PC-9 (cell line): ENCODE measurements at regions not wholly inside any gene's neighbourhood (a gene's known extent, or its start where the extent isn't known, plus 50 kb on each side); places are given as distances from the start of the nearest gene placed in this dataset.

Source experiments
- EZH2 ChIP-seq: fragments of 200-600 bp; sonication (generic); IDR thresholded peaks from 2 replicates; pipeline ENCODE4 v1.8.0; 2017; ENCODE audit warnings: antibody characterized with exemption, low read depth
- TF ChIP-seq, protein P1 (sequence below): fragments of 200-600 bp; sonication (generic); conservative IDR thresholded peaks from 2 replicates; pipeline ENCODE4 v1.6.1; 2017; ENCODE audit warnings: mixed run types, antibody characterized with exemption, mild to moderate bottlenecking, moderate library complexity

DNA sequence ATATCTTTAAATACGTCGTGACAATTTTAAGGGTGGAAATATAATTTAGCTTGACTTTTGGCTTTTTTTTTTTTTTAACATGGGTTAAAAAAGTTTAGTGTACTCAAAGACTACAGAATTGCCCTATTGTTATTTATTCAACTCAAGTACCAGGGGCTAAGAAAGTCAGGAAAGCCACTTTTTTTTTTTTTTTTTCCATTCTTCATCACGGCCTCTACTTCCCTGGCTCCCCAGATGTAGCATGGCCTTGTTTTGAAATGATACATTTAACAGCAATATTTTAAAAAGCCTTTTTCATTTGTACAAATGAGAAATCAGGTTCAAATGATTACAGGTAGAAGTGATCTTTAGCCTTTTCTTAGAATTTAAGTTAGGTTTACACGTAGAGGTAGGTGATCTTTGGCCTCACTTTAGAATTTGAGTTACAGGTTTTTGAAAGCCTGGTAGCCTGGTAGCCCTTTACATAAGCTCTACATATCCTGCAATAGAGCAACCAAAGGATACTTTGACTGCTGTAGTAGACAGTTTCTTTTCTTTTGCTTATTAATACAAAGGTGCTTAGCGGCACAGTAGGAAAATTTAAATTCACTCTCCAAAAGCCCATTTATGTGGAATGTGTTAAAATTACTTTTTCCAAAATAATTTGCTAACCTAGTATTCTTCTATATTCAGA lies 160.5 kb upstream of the MMS22L start:
- TF ChIP-seq, protein P1, sequence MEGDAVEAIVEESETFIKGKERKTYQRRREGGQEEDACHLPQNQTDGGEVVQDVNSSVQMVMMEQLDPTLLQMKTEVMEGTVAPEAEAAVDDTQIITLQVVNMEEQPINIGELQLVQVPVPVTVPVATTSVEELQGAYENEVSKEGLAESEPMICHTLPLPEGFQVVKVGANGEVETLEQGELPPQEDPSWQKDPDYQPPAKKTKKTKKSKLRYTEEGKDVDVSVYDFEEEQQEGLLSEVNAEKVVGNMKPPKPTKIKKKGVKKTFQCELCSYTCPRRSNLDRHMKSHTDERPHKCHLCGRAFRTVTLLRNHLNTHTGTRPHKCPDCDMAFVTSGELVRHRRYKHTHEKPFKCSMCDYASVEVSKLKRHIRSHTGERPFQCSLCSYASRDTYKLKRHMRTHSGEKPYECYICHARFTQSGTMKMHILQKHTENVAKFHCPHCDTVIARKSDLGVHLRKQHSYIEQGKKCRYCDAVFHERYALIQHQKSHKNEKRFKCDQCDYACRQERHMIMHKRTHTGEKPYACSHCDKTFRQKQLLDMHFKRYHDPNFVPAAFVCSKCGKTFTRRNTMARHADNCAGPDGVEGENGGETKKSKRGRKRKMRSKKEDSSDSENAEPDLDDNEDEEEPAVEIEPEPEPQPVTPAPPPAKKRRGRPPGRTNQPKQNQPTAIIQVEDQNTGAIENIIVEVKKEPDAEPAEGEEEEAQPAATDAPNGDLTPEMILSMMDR, result no peak
- TF ChIP-seq EZH2, result no peak
